Activated T-helper 17 cell treated with anti-CD3 and anti-CD28 coated beads, Interleukin-2, amount 50 U/mL, for 72 hours (primary cell): ENCODE measurements at regions not wholly inside any gene's neighbourhood (a gene's known extent, or its start where the extent isn't known, plus 50 kb on each side); places are given as distances from the start of the nearest gene placed in this dataset.

Source experiments
- ATAC-seq: fragments of 150-1000 bp; cut with Tn5 transposase; replicated peaks from 2 replicates; pipeline ENCODE4 v1.10.0; 2021; ENCODE audit warnings: mild to moderate bottlenecking, moderate library complexity
- H3K27ac Mint-ChIP-seq: one replicate; pipeline ENCODE4 v1.8.0; 2022; ENCODE audit warnings: mixed read lengths
- H3K27me3 Mint-ChIP-seq: one replicate; pipeline ENCODE4 v1.8.0; 2022; ENCODE audit warnings: mixed read lengths
- H3K36me3 Mint-ChIP-seq: one replicate; pipeline ENCODE4 v1.8.0; 2022; ENCODE audit warnings: low read depth, mild to moderate bottlenecking, mixed read lengths
- H3K4me1 Mint-ChIP-seq: one replicate; pipeline ENCODE4 v1.8.0; 2022; ENCODE audit warnings: mixed read lengths
- H3K4me3 Mint-ChIP-seq: one replicate; pipeline ENCODE4 v1.8.0; 2022; ENCODE audit warnings: mild to moderate bottlenecking, mixed read lengths
- H3K9me3 Mint-ChIP-seq: one replicate; pipeline ENCODE4 v1.8.0; 2022; ENCODE audit warnings: mixed read lengths

DNA sequence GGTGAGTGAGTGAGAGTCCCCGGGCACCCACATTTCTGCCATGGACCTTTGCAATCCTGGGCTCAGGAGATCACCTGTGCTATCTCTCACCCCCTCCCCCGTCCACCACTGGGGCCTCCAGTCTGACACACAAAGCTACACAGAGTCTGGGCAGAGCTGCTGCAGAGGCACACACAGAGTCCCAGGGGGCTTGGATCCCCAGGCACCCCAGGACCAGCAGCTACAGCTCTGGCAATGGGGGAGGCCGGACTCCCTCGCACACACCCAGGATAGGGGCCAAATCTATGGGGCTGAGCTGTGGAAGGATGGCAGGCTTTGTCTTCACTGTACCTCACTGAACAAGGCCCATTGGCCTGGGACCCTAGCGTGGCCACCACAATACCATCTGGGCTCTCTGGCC, 328.8 kb downstream of the MAN2A1 start:
- no peaks in the 10 kb centered on the region for H3K4me1 Mint-ChIP-seq
- H3K36me3 Mint-ChIP-seq, result no peaks in the 10 kb centered on the region
- no peak overlapping the region for H3K27ac Mint-ChIP-seq
- peaks cover 3% of the 10 kb centered on the region for H3K9me3 Mint-ChIP-seq
- peaks cover 4% of the 10 kb centered on the region for H3K27me3 Mint-ChIP-seq
- no peak overlapping the region for H3K4me3 Mint-ChIP-seq
- ATAC-seq, result no peak

DNA sequence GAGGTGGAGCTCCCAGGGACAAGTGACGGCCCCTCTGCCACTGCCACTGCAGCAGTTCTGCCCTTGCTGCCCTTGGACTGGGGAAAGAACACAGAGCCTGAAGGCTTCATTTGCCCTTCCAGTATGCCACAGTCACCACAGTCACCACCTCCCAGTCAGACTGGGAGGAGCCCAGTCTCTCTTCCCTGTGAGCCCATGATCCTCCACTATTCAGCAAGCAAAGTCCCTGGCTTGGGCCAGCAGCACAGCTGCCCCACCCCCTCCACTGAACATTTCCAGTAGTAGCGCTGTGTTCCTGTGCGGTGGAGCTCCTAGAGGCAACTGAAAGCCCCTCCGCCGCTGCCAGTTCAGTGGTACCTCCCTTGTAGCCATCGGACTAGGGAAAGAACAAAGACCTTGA, 329.4 kb downstream of the MAN2A1 start:
- ATAC-seq, result no peak
- Mint-ChIP-seq H3K27ac (no peak overlapping the region), H3K4me3 (no peak overlapping the region), H3K36me3 (no peaks in the 10 kb centered on the region), H3K9me3 (no peaks in the 10 kb centered on the region), H3K27me3 (no peaks in the 10 kb centered on the region), H3K4me1 (no peaks in the 10 kb centered on the region)

DNA sequence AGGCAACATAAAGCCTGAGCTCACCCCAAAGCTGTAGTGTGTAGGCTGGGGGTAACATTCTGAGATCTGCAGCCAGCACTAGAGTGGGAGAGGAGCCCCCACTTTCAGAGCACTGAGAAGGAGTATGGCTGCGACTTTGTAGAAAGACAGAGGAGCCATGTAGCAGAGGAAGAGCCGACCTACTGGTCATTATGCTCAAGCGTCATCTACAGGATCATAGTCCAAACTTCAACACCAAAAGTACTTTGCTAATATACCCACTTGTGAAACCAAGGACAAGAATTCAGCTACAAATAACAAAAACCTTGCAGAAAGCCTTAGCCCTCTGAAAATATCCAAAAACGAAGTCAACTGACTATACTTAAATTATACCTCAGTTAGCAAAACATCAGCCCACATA, 330.1 kb downstream of the MAN2A1 start:
- ATAC-seq, result no peak
- no peaks in the 10 kb centered on the region for H3K36me3 Mint-ChIP-seq
- no peaks in the 10 kb centered on the region for H3K27me3 Mint-ChIP-seq
- no peaks in the 10 kb centered on the region for H3K4me1 Mint-ChIP-seq
- H3K4me3 Mint-ChIP-seq, result no peak overlapping the region
- no peaks in the 10 kb centered on the region for H3K9me3 Mint-ChIP-seq
- no peak overlapping the region for H3K27ac Mint-ChIP-seq

DNA sequence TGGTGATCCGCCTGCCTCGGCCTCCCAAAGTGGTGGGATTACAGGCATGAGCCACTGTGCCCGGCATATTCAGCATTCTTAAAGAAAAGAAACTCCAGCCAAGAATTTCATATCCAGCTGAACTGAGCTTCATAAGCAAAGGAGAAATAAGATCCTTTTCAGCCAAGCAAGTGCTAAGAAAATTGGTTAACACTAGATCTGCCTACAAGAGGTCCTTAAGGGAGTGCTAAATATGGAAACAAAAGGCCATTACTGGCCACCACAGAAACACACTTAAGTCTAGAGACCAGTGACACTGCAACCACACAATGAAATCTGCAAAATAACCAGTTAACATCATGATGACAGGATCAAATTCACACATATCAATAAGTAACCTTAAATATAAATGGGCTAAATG, 331.5 kb downstream of the MAN2A1 start:
- Mint-ChIP-seq H3K36me3 (no peaks in the 10 kb centered on the region), H3K4me3 (no peak overlapping the region), H3K27me3 (no peaks in the 10 kb centered on the region), H3K9me3 (no peaks in the 10 kb centered on the region), H3K4me1 (no peaks in the 10 kb centered on the region), H3K27ac (no peak overlapping the region)
- no peak for ATAC-seq

DNA sequence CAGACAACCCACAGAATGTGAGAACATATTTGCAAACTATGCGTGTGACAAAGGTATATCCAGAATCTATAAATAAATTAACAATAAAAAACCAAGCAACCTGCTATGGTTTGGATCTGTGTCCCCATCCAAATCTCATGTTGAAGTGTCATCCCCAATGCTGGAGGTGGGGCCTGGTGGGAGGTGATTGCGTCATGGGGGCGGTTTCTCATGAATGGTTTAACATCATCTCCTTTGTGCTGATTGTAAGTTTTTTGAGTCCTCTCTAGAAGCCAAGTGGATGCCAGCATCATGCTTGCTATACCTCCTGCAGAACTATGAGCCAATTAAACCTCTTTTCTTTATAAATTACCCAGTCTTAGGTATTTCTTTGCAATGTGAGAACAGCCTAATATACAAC, 335.4 kb downstream of the MAN2A1 start:
- Mint-ChIP-seq H3K9me3 (no peaks in the 10 kb centered on the region), H3K4me3 (no peak overlapping the region), H3K36me3 (no peaks in the 10 kb centered on the region), H3K4me1 (no peaks in the 10 kb centered on the region), H3K27me3 (no peaks in the 10 kb centered on the region), H3K27ac (no peak overlapping the region)
- ATAC-seq, result no peak

DNA sequence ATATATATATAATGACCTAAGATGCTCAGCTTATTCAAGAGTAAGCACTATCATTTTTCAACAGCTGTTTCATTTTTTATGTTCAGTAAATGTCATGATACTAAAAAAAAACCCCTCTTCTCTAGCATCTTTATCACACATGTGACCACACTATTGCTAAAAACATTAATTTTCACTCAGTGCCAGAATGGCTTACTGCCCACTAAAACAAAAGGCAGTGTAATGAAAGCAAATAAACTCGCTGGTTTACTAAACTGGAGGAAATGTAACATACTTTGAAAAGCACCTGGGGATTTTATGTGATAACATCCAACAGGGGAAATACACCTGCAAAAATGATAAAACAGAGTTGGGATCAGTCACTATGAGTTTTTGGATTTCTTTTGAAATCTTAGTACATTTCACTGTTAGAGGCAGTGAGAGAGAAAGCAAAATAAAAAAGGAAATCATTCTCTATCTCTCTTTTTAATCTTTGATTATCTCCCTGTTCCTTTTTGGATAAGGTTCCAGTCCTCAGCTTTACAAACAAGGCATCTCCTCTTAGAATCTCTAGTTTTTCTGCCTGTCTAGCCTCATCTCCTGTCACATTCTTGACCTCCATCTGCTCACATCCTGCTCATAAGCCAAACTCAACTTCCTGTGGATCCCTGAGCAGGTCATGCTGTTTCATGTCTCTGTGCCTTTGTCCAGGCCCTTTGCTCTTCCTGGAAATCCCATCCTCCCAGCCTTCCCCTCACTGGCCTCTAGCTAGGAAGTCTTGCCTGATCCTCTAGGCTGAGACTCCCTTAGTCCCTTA, 338.0 kb downstream of the MAN2A1 start:
- Mint-ChIP-seq H3K36me3 (no peaks in the 10 kb centered on the region), H3K27ac (peak overlapping the region; percentile 44), H3K9me3 (no peaks in the 10 kb centered on the region), H3K4me3 (no peak overlapping the region), H3K27me3 (no peaks in the 10 kb centered on the region), H3K4me1 (no peaks in the 10 kb centered on the region)
- peak; percentile 78 for ATAC-seq

DNA sequence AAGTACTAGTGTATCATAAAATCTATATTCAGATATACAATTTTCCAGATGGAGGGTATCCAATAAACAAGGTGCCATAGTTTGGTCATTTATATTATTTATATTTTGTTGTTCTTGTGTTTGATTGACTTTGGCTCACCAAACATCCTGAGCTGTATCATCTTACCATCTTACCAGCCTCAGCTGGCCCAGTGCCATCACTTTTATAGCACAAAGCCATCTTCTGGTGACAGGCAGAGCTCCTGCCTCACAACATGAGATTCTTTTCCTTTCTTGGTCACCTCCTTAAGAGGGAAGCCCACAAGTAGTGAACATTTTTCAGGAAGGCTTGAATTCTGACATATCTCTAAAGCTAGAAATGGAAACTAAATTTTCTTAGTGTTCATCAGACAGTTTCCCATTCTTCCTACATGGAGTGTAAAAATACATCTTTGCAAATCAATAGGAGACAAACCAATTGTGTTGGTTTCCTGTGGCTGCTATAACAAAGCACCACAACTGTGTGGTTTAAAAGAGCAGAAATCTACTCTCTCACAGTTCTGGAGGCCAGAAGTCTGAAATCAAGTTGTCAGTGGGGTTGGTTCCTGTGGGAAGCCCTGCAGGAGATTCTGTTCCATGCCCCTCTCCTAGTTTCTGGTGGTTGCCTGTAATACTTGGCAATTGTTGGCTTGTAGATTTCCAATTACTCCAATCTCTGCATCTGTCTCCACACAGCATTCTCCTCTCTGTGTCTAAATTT, 341.8 kb downstream of the MAN2A1 start:
- H3K36me3 Mint-ChIP-seq, result no peaks in the 10 kb centered on the region
- no peaks in the 10 kb centered on the region for H3K27me3 Mint-ChIP-seq
- no peaks in the 10 kb centered on the region for H3K4me1 Mint-ChIP-seq
- ATAC-seq, result no peak
- no peak overlapping the region for H3K4me3 Mint-ChIP-seq
- H3K27ac Mint-ChIP-seq, result no peak overlapping the region
- no peaks in the 10 kb centered on the region for H3K9me3 Mint-ChIP-seq

DNA sequence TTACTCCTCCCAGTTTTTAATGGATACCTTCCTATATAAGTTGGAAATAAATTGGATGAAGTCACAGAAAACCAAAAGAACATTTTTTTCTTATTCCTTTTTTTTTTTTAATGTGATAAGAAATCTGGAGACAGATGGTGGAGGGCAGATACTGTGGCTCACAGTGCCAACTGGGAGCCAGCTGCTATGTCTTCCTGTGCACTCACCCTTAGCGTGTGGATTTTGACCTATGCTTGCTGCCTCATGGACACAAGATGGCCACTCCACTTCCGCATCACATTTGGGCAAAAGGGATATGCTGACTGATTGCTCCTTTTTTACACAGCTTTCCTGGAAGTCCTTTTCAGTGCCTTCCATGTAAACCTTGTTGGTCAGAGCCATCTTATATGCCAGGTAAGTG, 342.6 kb downstream of the MAN2A1 start:
- H3K27me3 Mint-ChIP-seq, result no peaks in the 10 kb centered on the region
- H3K36me3 Mint-ChIP-seq, result no peaks in the 10 kb centered on the region
- no peaks in the 10 kb centered on the region for H3K4me1 Mint-ChIP-seq

DNA sequence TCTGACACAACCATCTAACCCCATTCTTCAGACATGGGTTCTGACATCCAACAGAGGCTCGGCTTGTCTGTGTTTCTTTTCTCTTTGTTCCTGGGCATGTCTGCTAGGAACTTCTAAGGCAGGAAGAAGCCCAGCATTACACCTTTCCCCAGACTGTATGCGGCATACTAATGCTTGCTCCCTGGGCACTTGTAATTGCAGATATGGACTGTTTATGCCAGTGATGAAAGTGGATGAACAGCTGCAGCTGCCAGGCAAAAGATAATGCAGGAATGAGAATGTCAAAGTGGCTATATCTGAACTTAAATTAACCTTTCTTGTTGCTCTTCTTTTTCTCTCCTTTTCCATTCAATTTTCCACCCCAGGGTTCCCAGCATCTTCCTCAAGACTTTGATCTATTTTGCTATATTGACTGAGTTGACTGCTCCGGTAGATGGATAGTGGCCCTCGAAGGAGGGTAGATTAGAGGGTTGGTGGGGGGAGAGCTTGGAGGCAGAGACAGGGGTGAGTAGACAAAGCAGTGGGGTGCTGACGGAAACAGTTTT, 344.4 kb downstream of the MAN2A1 start:
- Mint-ChIP-seq H3K4me3 (no peak overlapping the region), H3K27ac (no peak overlapping the region), H3K4me1 (no peaks in the 10 kb centered on the region), H3K9me3 (no peaks in the 10 kb centered on the region), H3K27me3 (no peaks in the 10 kb centered on the region), H3K36me3 (no peaks in the 10 kb centered on the region)
- no peak for ATAC-seq

More for the DNA sequence above, 342.6 kb downstream of the MAN2A1 start:
- no peak for ATAC-seq
- H3K4me3 Mint-ChIP-seq, result no peak overlapping the region
- H3K27ac Mint-ChIP-seq, result no peak overlapping the region
- no peaks in the 10 kb centered on the region for H3K9me3 Mint-ChIP-seq

DNA sequence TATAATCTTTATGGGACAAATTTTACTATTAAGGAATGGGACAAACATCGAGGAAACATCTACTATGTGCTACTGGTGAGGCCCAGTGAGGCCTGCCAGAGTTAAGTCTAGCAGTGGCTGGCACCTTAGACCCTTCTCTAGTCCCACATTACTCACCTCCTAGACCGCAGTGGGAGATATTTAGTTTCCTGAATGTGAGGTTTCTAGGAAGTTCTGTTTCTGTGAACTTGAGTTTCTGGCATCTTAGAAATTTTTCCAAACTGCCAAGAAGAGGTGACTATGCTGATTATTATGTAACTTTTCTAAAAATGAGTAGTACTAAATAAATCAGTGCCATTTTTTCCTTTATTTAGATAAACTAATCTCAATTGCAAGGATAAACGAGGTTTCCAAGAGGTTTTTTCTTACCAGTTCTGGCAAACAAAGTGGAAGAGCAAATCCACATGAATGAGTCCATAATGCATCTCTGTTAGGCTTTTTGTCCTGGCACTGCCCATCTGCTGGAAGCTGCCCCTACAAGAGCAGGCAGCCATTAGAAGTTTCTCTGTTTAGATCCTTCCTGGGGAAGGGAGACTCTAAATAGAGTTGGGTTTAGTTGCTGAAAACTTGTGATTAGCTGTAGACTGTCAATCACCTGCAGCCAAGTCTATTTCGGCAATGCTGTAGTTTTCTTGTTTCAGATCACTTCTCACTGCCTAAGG, 348.7 kb downstream of the MAN2A1 start:
- H3K27me3 Mint-ChIP-seq, result no peaks in the 10 kb centered on the region

DNA sequence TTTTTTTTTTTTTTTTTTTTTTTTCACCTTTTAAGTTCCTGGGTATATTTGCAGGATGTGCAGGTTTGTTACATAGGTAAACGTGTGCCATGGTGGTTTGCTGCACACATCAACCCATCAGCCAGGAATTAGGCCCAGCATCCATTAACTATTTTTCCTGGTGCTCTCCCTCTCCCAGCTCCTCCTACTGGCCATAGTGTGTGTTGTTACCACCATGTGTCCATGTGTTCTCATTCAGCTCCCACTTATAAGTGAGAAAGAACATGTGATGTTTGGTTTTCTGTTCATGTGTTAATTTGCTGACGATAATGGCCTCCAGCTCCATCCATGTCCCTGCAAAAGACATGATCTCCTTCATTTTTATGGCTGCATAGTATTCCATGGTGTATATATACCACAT, 350.5 kb downstream of the MAN2A1 start:
- ATAC-seq, result no peak
- Mint-ChIP-seq H3K36me3 (no peaks in the 10 kb centered on the region), H3K4me3 (no peak overlapping the region), H3K4me1 (peaks cover 5% of the 10 kb centered on the region), H3K27ac (no peak overlapping the region), H3K9me3 (no peaks in the 10 kb centered on the region), H3K27me3 (no peaks in the 10 kb centered on the region)

More for the DNA sequence above, 348.7 kb downstream of the MAN2A1 start:
- Mint-ChIP-seq H3K4me1 (peaks cover 5% of the 10 kb centered on the region), H3K9me3 (no peaks in the 10 kb centered on the region), H3K36me3 (no peaks in the 10 kb centered on the region), H3K27ac (no peak overlapping the region), H3K4me3 (no peak overlapping the region)
- no peak for ATAC-seq

DNA sequence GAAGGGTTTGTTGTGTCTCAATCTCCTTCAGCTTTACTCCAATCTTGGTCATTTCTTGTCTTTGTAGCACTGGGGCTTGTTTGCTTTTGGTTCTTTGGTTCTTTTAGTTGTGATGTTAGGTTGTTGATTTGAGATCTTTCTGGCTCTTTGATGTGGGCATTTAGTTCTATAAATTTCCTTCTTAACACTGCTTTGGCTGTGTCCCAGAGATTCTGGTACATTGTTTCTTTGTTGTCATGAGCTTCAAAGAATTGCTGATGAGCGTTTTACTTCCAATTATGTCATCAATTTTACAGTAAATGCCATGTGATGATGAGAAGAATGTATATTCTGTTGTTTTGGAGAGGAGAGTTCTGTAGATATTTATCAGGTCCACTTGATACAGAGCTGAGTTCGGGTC, 353.3 kb downstream of the MAN2A1 start:
- peaks cover 10% of the 10 kb centered on the region for H3K27me3 Mint-ChIP-seq
- no peaks in the 10 kb centered on the region for H3K9me3 Mint-ChIP-seq
- ATAC-seq, result no peak
- peaks cover 5% of the 10 kb centered on the region for H3K4me1 Mint-ChIP-seq
- H3K4me3 Mint-ChIP-seq, result no peak overlapping the region
- H3K36me3 Mint-ChIP-seq, result no peaks in the 10 kb centered on the region
- H3K27ac Mint-ChIP-seq, result no peak overlapping the region

DNA sequence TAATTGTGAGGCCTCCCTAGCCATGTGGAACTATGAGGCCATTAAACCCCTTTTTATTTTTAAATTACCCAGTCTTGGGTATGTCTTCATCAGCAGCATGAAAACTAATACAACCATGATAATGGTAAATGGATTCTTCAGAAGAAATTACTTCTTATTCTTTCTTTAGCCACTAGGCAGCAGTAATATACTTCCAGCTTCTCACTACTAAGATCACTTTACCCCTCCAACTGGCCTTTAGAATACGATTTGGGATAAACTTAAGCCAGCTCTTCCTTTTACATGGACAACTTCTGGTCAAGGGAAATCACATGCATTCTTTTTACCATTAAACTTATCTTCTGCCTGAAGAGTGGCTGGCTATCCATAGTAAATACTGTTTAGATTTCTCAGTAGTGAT, 355.4 kb downstream of the MAN2A1 start:
- H3K27ac Mint-ChIP-seq, result no peak overlapping the region
- no peaks in the 10 kb centered on the region for H3K9me3 Mint-ChIP-seq
- no peak for ATAC-seq
- H3K27me3 Mint-ChIP-seq, result peaks cover 21% of the 10 kb centered on the region
- H3K36me3 Mint-ChIP-seq, result no peaks in the 10 kb centered on the region
- peaks cover 5% of the 10 kb centered on the region for H3K4me1 Mint-ChIP-seq
- H3K4me3 Mint-ChIP-seq, result no peak overlapping the region

DNA sequence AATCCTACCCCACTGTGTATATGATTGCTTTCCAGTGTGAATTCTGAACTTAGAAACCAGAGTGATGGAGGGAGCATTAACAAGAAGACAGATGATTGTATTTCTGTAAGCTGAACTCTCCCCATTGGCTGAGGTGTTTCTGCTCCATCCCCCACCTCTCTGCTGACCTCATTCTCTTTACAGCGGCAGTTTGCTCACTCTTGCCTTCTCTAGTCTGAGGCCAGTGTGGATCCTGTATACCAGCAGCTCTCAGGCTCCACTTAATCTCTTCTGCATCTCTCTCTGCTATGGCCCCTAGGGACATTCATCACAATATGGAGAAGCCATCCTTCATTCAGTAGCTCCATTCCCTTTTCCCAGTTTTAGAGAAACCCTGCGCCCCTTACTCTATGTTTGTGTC, 358.8 kb downstream of the MAN2A1 start:
- Mint-ChIP-seq H3K36me3 (no peaks in the 10 kb centered on the region), H3K4me3 (no peak overlapping the region), H3K27me3 (peaks cover 22% of the 10 kb centered on the region), H3K4me1 (peaks cover under 1% of the 10 kb centered on the region), H3K27ac (no peak overlapping the region), H3K9me3 (no peaks in the 10 kb centered on the region)
- ATAC-seq, result no peak
